GM12878 (cell line): ENCODE measurements at regions not wholly inside any gene's neighbourhood (a gene's known extent, or its start where the extent isn't known, plus 50 kb on each side); places are given as distances from the start of the nearest gene placed in this dataset.

Experiments
- ATAC-seq: fragments of 200-7000 bp; cut with Tn5 transposase; 3 replicates; pipeline ENCODE4 v1.9.1; 2020; ENCODE audit warnings: mild to moderate bottlenecking, moderate library complexity
- BruUV-seq: library from RNA; stranded (reverse); fragments of 400-500 nt; replicated peaks from 2 replicates; lab custom pipeline; 2021; lab: Mats Ljungman, UMichigan
- CTCF ChIA-PET: fragments of 300-600 bp; sonication (Branson Sonifier 250); formaldehyde crosslinking; extraction: SDS; loops from one replicate; lab custom pipeline; 2021; ENCODE audit warnings: inconsistent platforms; lab: Yijun Ruan, JAX
- POLR2A ChIA-PET: fragments of 350-600 bp; formaldehyde crosslinking; extraction: SDS; loops from one replicate; lab custom pipeline; 2021; ENCODE audit warnings: inconsistent platforms; lab: Charles Lee
- RAD21 ChIA-PET: fragments of 300-600 bp; sonication (Branson Sonifier 250); formaldehyde crosslinking; loops from one replicate; lab custom pipeline; 2023; ENCODE audit warnings: antibody characterized with exemption; ENCODE audit not compliant: unreplicated experiment; lab: Charles Lee
- SMC1A ChIA-PET: fragments of 300-600 bp; sonication (Branson Sonifier 250); formaldehyde crosslinking; loops from one replicate; lab custom pipeline; 2023; ENCODE audit not compliant: unreplicated experiment, uncharacterized antibody; lab: Charles Lee
- DNase-seq: peaks from one replicate; pipeline ENCODE4 v3.0.0-alpha.2; 2011; ENCODE audit warnings: low read depth, low spot score
- FAIRE-seq: peaks from 3 replicates; lab custom pipeline; 2011; peaks lifted over from hg19 to GRCh38; lab: Jason Lieb, UNC
- H2AFZ ChIP-seq: 2 replicates; pipeline ENCODE4 v1.6.0; 2011; ENCODE audit warnings: low read depth, low read length, control low read depth; ENCODE audit not compliant: control insufficient read depth
- H3K27ac ChIP-seq: 2 replicates; pipeline ENCODE4 v1.5.1; 2011; ENCODE audit warnings: control low read depth; ENCODE audit not compliant: control insufficient read depth, insufficient read depth
- H3K27me3 ChIP-seq, 2 experiments: replicated peaks in 1 of 2; 2 replicates each; pipeline versions ENCODE4 v1.6.0 to v1.6.1; 2011; ENCODE audit warnings: low read length in 1 of 2; ENCODE audit not compliant: control insufficient read depth in 2 of 2, insufficient read depth in 2 of 2
- H3K36me3 ChIP-seq, 2 experiments: 2 replicates each; pipeline ENCODE4 v1.5.1; 2011; ENCODE audit warnings: low read length in 1 of 2; ENCODE audit not compliant: control insufficient read depth in 2 of 2, insufficient read depth in 2 of 2
- H3K4me1 ChIP-seq: 2 replicates; pipeline ENCODE4 v1.6.1; 2011; ENCODE audit warnings: mild to moderate bottlenecking, low read length, moderate library complexity, mixed read lengths; ENCODE audit not compliant: control insufficient read depth, insufficient read depth
- H3K4me2 ChIP-seq: 2 replicates; pipeline ENCODE4 v1.6.0; 2011; ENCODE audit warnings: control low read depth; ENCODE audit not compliant: control insufficient read depth, insufficient read depth
- H3K4me3 ChIP-seq: fragments of 200-600 bp; sonication (generic); 2 replicates; pipeline ENCODE4 v1.5.1; 2016
- H3K79me2 ChIP-seq: 2 replicates; pipeline ENCODE4 v1.6.0; 2011; ENCODE audit warnings: low read length; ENCODE audit not compliant: control insufficient read depth, insufficient read depth
- H3K9ac ChIP-seq: 2 replicates; pipeline ENCODE4 v1.8.0; 2011; ENCODE audit warnings: low read length, control low read depth, mixed read lengths; ENCODE audit not compliant: control insufficient read depth, insufficient read depth
- H3K9me3 ChIP-seq: replicated peaks from 3 replicates; pipeline ENCODE4 v1.5.1; 2011; ENCODE audit warnings: mild to moderate bottlenecking, low read length; ENCODE audit not compliant: control insufficient read depth, insufficient read depth
- H4K20me1 ChIP-seq: 2 replicates; pipeline ENCODE4 v1.6.0; 2011; ENCODE audit not compliant: control insufficient read depth, insufficient read depth
- NBN ChIP-seq: fragments of 450-650 bp; IDR thresholded peaks from 2 replicates; pipeline ENCODE4 v1.6.1; 2016
- PML ChIP-seq: IDR thresholded peaks from 2 replicates; pipeline ENCODE4 v1.6.1; 2012; ENCODE audit warnings: low read length, inconsistent platforms
- RBBP5 ChIP-seq: fragments of 200-600 bp; sonication (generic); conservative IDR thresholded peaks from 2 replicates; pipeline ENCODE4 v1.6.1; 2016
- STAT3 ChIP-seq: IDR thresholded peaks from 2 replicates; pipeline ENCODE4 v1.6.1; 2011; ENCODE audit warnings: low read depth, low read length, improper control_type of control experiment
- TAF1 ChIP-seq: IDR thresholded peaks from 2 replicates; pipeline ENCODE4 v1.6.1; 2011; ENCODE audit warnings: mild to moderate bottlenecking, low read depth, low read length, borderline replicate concordance
- TCF12 ChIP-seq: IDR thresholded peaks from 2 replicates; pipeline ENCODE4 v1.6.1; 2011; ENCODE audit warnings: low read depth, mild to moderate bottlenecking, low read length
- WGBS: methylation state at CpG from one replicate; pipeline ENCODE4 v1.1.6; 2016; ENCODE audit warnings: low lambda C conversion rate; ENCODE audit not compliant: insufficient replicate concordance, insufficient coverage; ENCODE audit errors: missing lambda C conversion rate; 5-methylcytosine and 5-hydroxymethylcytosine counted together
- in situ Hi-C: fragments of 300-500 bp; cut with MboI; formaldehyde crosslinking; loops from 9 replicates; pipeline ENCODE4 v1.14.3; 2018; ENCODE audit warnings: mixed read lengths
- intact Hi-C: fragments of 100-400 bp; cut with micrococcal nuclease; formaldehyde crosslinking; loops from one replicate; pipeline ENCODE4 v1.14.2; 2022; ENCODE audit not compliant: unreplicated experiment
- TF ChIP-seq, protein P1 (sequence below): fragments of 450-650 bp; IDR thresholded peaks from 2 replicates; pipeline ENCODE4 v1.6.1; 2018; ENCODE audit warnings: borderline replicate concordance, mild to moderate bottlenecking; ENCODE audit not compliant: partially characterized antibody
- TF ChIP-seq, protein P2 (sequence below): IDR thresholded peaks from 2 replicates; pipeline ENCODE4 v1.6.1; 2012; ENCODE audit warnings: low read depth, low read length, improper control_type of control experiment
- TF ChIP-seq, protein P3 (sequence below): IDR thresholded peaks from 2 replicates; pipeline ENCODE4 v1.6.1; 2011; ENCODE audit warnings: low read depth, mild to moderate bottlenecking, low read length, moderate library complexity, borderline replicate concordance; ENCODE audit errors: extremely low read depth
- TF ChIP-seq, protein P4 (sequence below): IDR thresholded peaks from 2 replicates; pipeline ENCODE4 v1.6.1; 2011; ENCODE audit warnings: borderline replicate concordance, low read depth, mild to moderate bottlenecking, moderate library complexity, mixed read lengths, low read length; ENCODE audit not compliant: insufficient read depth; ENCODE audit errors: extremely low read length
- TF ChIP-seq, protein P5 (sequence below): fragments of 450-650 bp; conservative IDR thresholded peaks from 2 replicates; pipeline ENCODE4 v1.6.1; 2017; ENCODE audit warnings: mild to moderate bottlenecking, moderate library complexity

DNA sequence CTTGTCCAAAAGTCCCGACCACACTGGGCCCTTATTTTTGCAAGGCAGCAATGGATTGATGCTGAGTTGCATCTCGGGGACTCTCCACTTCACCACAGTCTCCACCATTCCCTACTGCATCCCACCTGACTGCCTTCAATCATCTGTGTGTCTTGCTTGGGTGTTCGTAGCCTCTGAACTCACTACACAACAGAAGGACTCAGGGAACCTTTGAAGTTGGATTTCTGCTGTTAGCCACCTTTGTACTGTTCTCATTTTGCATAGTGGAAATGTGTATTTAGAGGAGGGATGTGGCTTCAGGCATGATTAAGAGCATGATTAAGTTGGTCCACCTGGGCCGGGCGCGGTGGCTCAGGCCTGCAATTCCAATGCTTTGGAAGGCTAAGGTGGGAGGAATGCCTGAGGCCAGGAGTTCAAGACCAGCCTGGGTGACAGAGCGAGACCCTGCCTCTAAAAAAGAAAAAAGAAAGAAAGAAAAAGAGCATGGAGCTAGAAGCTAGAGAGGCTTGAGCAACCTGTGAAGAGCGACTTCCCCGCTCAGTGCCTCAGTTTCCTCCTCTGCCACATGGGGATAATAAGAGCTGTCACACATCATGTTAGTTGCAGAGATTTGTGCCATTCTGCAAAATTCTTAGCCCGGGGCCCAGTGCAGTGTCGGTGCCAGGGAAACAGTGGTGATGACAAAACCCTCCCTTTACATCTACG is 121.3 kb upstream of the PTPN1 start (continued):
- TF ChIP-seq, protein P1, sequence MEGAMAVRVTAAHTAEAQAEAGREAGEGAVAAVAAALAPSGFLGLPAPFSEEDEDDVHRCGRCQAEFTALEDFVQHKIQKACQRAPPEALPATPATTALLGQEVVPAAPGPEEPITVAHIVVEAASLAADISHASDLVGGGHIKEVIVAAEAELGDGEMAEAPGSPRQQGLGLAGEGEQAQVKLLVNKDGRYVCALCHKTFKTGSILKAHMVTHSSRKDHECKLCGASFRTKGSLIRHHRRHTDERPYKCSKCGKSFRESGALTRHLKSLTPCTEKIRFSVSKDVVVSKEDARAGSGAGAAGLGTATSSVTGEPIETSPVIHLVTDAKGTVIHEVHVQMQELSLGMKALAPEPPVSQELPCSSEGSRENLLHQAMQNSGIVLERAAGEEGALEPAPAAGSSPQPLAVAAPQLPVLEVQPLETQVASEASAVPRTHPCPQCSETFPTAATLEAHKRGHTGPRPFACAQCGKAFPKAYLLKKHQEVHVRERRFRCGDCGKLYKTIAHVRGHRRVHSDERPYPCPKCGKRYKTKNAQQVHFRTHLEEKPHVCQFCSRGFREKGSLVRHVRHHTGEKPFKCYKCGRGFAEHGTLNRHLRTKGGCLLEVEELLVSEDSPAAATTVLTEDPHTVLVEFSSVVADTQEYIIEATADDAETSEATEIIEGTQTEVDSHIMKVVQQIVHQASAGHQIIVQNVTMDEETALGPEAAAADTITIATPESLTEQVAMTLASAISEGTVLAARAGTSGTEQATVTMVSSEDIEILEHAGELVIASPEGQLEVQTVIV, result no peak
- TF ChIP-seq, protein P2, sequence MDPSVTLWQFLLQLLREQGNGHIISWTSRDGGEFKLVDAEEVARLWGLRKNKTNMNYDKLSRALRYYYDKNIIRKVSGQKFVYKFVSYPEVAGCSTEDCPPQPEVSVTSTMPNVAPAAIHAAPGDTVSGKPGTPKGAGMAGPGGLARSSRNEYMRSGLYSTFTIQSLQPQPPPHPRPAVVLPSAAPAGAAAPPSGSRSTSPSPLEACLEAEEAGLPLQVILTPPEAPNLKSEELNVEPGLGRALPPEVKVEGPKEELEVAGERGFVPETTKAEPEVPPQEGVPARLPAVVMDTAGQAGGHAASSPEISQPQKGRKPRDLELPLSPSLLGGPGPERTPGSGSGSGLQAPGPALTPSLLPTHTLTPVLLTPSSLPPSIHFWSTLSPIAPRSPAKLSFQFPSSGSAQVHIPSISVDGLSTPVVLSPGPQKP, result no peak
- TF ChIP-seq NBN, result no peak
- no peak for TF ChIP-seq RBBP5
- TF ChIP-seq, protein P3, sequence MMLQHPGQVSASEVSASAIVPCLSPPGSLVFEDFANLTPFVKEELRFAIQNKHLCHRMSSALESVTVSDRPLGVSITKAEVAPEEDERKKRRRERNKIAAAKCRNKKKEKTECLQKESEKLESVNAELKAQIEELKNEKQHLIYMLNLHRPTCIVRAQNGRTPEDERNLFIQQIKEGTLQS, result no peak
- no peak for TF ChIP-seq STAT3
- TF ChIP-seq, all 136 proteins: peak for 0

DNA sequence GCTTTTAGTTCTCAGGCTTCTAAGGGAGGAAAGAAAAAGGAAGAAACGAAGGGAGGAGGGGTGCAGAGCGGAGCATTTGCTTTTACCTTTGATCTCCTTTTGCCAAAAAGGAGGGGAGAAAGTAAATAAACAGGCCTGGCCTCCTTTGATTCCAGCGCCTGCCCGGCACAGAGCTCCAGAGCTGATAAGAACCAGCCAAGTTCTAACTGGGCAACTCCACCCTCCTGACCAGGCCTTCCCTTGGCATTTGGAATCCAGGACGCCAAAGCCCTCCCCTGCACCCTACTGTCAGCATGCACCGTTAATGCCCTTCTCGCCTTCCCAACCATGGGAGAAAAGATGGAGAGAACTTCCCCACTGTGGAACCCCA is 120.8 kb upstream of the PTPN1 start:
- Histone ChIP-seq H3K27me3 (peaks cover 0 to 2% of the 10 kb centered on the region in 2 experiments; a peak in 1 of 4 replicates), H3K4me3 (no peak overlapping the region), H3K9me3 (no peaks in the 10 kb centered on the region), H3K4me1 (peaks cover 7% of the 10 kb centered on the region), H2AFZ (no peak overlapping the region), H3K79me2 (no peaks in the 10 kb centered on the region), H3K27ac (no peak overlapping the region), H4K20me1 (no peaks in the 10 kb centered on the region), H3K4me2 (no peak overlapping the region), H3K9ac (no peak overlapping the region), H3K36me3 (no peaks in the 10 kb centered on the region)
- CTCF ChIA-PET, result interaction anchor here (1.1 kb wide), 1 partner anchor 184 kb away, joined by 3 read pairs; no protein-coding TSS in a partner anchor
- in situ Hi-C loops, result no loop called here
- RAD21 ChIA-PET, result no interaction called here
- BruUV-seq, result no TSS peak
- WGBS, result 60% methylated on average over 7 of the region's 7 CpGs
- POLR2A ChIA-PET, result no interaction called here
- SMC1A ChIA-PET, result no interaction called here
- intact Hi-C loops, result loop anchor here (10.0 kb wide), 1 partner anchor 105 kb away; no protein-coding TSS in a partner anchor
- ATAC-seq, result no peak
- no peak for DNase-seq
- no peak for FAIRE-seq
- TF ChIP-seq, protein P4, sequence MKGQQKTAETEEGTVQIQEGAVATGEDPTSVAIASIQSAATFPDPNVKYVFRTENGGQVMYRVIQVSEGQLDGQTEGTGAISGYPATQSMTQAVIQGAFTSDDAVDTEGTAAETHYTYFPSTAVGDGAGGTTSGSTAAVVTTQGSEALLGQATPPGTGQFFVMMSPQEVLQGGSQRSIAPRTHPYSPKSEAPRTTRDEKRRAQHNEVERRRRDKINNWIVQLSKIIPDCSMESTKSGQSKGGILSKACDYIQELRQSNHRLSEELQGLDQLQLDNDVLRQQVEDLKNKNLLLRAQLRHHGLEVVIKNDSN, result no peak
- TF ChIP-seq PML, result no peak
- TF ChIP-seq TCF12, result no peak
- TF ChIP-seq TAF1, result no peak
- TF ChIP-seq, protein P5, sequence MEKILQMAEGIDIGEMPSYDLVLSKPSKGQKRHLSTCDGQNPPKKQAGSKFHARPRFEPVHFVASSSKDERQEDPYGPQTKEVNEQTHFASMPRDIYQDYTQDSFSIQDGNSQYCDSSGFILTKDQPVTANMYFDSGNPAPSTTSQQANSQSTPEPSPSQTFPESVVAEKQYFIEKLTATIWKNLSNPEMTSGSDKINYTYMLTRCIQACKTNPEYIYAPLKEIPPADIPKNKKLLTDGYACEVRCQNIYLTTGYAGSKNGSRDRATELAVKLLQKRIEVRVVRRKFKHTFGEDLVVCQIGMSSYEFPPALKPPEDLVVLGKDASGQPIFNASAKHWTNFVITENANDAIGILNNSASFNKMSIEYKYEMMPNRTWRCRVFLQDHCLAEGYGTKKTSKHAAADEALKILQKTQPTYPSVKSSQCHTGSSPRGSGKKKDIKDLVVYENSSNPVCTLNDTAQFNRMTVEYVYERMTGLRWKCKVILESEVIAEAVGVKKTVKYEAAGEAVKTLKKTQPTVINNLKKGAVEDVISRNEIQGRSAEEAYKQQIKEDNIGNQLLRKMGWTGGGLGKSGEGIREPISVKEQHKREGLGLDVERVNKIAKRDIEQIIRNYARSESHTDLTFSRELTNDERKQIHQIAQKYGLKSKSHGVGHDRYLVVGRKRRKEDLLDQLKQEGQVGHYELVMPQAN, result no peak
